ENCODE measurements at regions not wholly inside any gene's neighbourhood (a gene's known extent, or its start where the extent isn't known, plus 50 kb on each side); places are given as distances from the start of the nearest gene placed in this dataset.
"Not testable (repeated sequence)": the region's sequence is repeated elsewhere in the genome, so short reads cannot be mapped to it uniquely, and the experiment has no call there.

- Histone ChIP-seq H3K36me3 (ENCODE audit: insufficient read depth, low read length) (no peaks in the 10 kb centered on the region), H3K9me3 (ENCODE audit: low read length) (no peaks in the 10 kb centered on the region)
Measured at GRCh38 chrX:130467936-130468335, 66.1 kb downstream of the RBMX2 start.

GRCh38 chrX:130468395-130468923, 66.7 kb downstream of the RBMX2 start:
- Histone ChIP-seq H3K4me3 (ENCODE audit: low read length) (no peak overlapping the region), H3K27me3 (ENCODE audit: insufficient read depth, low read length) (peaks cover 4% of the 10 kb centered on the region), H3K4me1 (ENCODE audit: insufficient read depth, low read length) (no peaks in the 10 kb centered on the region), H3K36me3 (ENCODE audit: insufficient read depth, low read length) (no peaks in the 10 kb centered on the region), H2AFZ (ENCODE audit: low read depth, low read length) (no peak overlapping the region), H3K9me3 (ENCODE audit: low read length) (no peaks in the 10 kb centered on the region)

More at GRCh38 chrX:130467936-130468335, 66.1 kb downstream of the RBMX2 start:
- no peak overlapping the region for H2AFZ ChIP-seq (ENCODE audit: low read depth, low read length)
- no peaks in the 10 kb centered on the region for H3K4me1 ChIP-seq (ENCODE audit: insufficient read depth, low read length)
- peaks cover 4% of the 10 kb centered on the region for H3K27me3 ChIP-seq (ENCODE audit: insufficient read depth, low read length)
- H3K4me3 ChIP-seq (ENCODE audit: low read length): no peak overlapping the region

GRCh38 chrX:130482871-130483270, 81.1 kb downstream of the RBMX2 start:
- H3K36me3 ChIP-seq (ENCODE audit: insufficient read depth, low read length): no peaks in the 10 kb centered on the region
- H3K9me3 ChIP-seq (ENCODE audit: low read length): no peaks in the 10 kb centered on the region
- H3K4me1 ChIP-seq (ENCODE audit: insufficient read depth, low read length): no peaks in the 10 kb centered on the region
- peaks cover 7% of the 10 kb centered on the region for H3K27me3 ChIP-seq (ENCODE audit: insufficient read depth, low read length)
- H2AFZ ChIP-seq (ENCODE audit: low read depth, low read length): no peak overlapping the region
- no peak overlapping the region for H3K4me3 ChIP-seq (ENCODE audit: low read length)

- H3K27me3 ChIP-seq (ENCODE audit: insufficient read depth, low read length): peaks cover 11% of the 10 kb centered on the region
- no peaks in the 10 kb centered on the region for H3K9me3 ChIP-seq (ENCODE audit: low read length)
- no peaks in the 10 kb centered on the region for H3K4me1 ChIP-seq (ENCODE audit: insufficient read depth, low read length)
- no peak overlapping the region for H3K4me3 ChIP-seq (ENCODE audit: low read length)
- no peaks in the 10 kb centered on the region for H3K36me3 ChIP-seq (ENCODE audit: insufficient read depth, low read length)
- no peak overlapping the region for H2AFZ ChIP-seq (ENCODE audit: low read depth, low read length)
Measured at GRCh38 chrX:130485870-130486269, 84.1 kb downstream of the RBMX2 start.

- H3K9me3 ChIP-seq (ENCODE audit: low read length); H3K4me3 ChIP-seq (ENCODE audit: low read length); H2AFZ ChIP-seq (ENCODE audit: low read depth, low read length); H3K36me3 ChIP-seq (ENCODE audit: insufficient read depth, low read length); H3K27me3 ChIP-seq (ENCODE audit: insufficient read depth, low read length); H3K4me1 ChIP-seq (ENCODE audit: insufficient read depth, low read length): not testable (repeated sequence)
Measured at GRCh38 chrX:130495502-130495901, 93.7 kb downstream of the RBMX2 start.

GRCh38 chrX:130497531-130497930, 95.7 kb downstream of the RBMX2 start:
- no peaks in the 10 kb centered on the region for H3K27me3 ChIP-seq (ENCODE audit: insufficient read depth, low read length)
- no peaks in the 10 kb centered on the region for H3K4me1 ChIP-seq (ENCODE audit: insufficient read depth, low read length)
- H3K4me3 ChIP-seq (ENCODE audit: low read length): no peak overlapping the region
- H2AFZ ChIP-seq (ENCODE audit: low read depth, low read length): no peak overlapping the region
- no peaks in the 10 kb centered on the region for H3K36me3 ChIP-seq (ENCODE audit: insufficient read depth, low read length)
- H3K9me3 ChIP-seq (ENCODE audit: low read length): no peaks in the 10 kb centered on the region

GRCh38 chrX:130498653-130499274, 97.0 kb downstream of the RBMX2 start:
- H3K9me3 ChIP-seq (ENCODE audit: low read length): no peaks in the 10 kb centered on the region

GRCh38 chrX:130502016-130502570, 100.3 kb downstream of the RBMX2 start:
- no peak overlapping the region for H3K4me3 ChIP-seq (ENCODE audit: low read length)
- no peaks in the 10 kb centered on the region for H3K36me3 ChIP-seq (ENCODE audit: insufficient read depth, low read length)

More at GRCh38 chrX:130498653-130499274, 97.0 kb downstream of the RBMX2 start:
- Histone ChIP-seq H3K4me1 (ENCODE audit: insufficient read depth, low read length) (no peaks in the 10 kb centered on the region), H3K36me3 (ENCODE audit: insufficient read depth, low read length) (no peaks in the 10 kb centered on the region), H2AFZ (ENCODE audit: low read depth, low read length) (no peak overlapping the region), H3K4me3 (ENCODE audit: low read length) (no peak overlapping the region), H3K27me3 (ENCODE audit: insufficient read depth, low read length) (no peaks in the 10 kb centered on the region)

GRCh38 chrX:130504019-130504418, 102.2 kb downstream of the RBMX2 start:
- no peaks in the 10 kb centered on the region for H3K36me3 ChIP-seq (ENCODE audit: insufficient read depth, low read length)
- H3K4me3 ChIP-seq (ENCODE audit: low read length): no peak overlapping the region
- no peaks in the 10 kb centered on the region for H3K4me1 ChIP-seq (ENCODE audit: insufficient read depth, low read length)
- H3K9me3 ChIP-seq (ENCODE audit: low read length): no peaks in the 10 kb centered on the region
- no peak overlapping the region for H2AFZ ChIP-seq (ENCODE audit: low read depth, low read length)
- peaks cover 3% of the 10 kb centered on the region for H3K27me3 ChIP-seq (ENCODE audit: insufficient read depth, low read length)

More at GRCh38 chrX:130502016-130502570, 100.3 kb downstream of the RBMX2 start:
- Histone ChIP-seq H2AFZ (ENCODE audit: low read depth, low read length) (no peak overlapping the region), H3K4me1 (ENCODE audit: insufficient read depth, low read length) (no peaks in the 10 kb centered on the region), H3K9me3 (ENCODE audit: low read length) (no peaks in the 10 kb centered on the region), H3K27me3 (ENCODE audit: insufficient read depth, low read length) (peaks cover under 1% of the 10 kb centered on the region)

GRCh38 chrX:130507015-130507414, 105.2 kb downstream of the RBMX2 start:
- H2AFZ ChIP-seq (ENCODE audit: low read depth, low read length): no peak overlapping the region
- no peak overlapping the region for H3K4me3 ChIP-seq (ENCODE audit: low read length)
- H3K9me3 ChIP-seq (ENCODE audit: low read length): no peaks in the 10 kb centered on the region
- H3K36me3 ChIP-seq (ENCODE audit: insufficient read depth, low read length): no peaks in the 10 kb centered on the region
- no peaks in the 10 kb centered on the region for H3K4me1 ChIP-seq (ENCODE audit: insufficient read depth, low read length)
- peaks cover 3% of the 10 kb centered on the region for H3K27me3 ChIP-seq (ENCODE audit: insufficient read depth, low read length)

GRCh38 chrX:130512534-130512933, 110.7 kb downstream of the RBMX2 start:
- H3K4me3 ChIP-seq (ENCODE audit: low read length); H2AFZ ChIP-seq (ENCODE audit: low read depth, low read length); H3K36me3 ChIP-seq (ENCODE audit: insufficient read depth, low read length); H3K4me1 ChIP-seq (ENCODE audit: insufficient read depth, low read length); H3K9me3 ChIP-seq (ENCODE audit: low read length); H3K27me3 ChIP-seq (ENCODE audit: insufficient read depth, low read length): not testable (repeated sequence)

- Histone ChIP-seq H3K9me3 (ENCODE audit: low read length) (no peaks in the 10 kb centered on the region), H3K4me1 (ENCODE audit: insufficient read depth, low read length) (no peaks in the 10 kb centered on the region), H3K4me3 (ENCODE audit: low read length) (no peak overlapping the region)
Measured at GRCh38 chrX:130516123-130516522, 114.3 kb downstream of the RBMX2 start.

GRCh38 chrX:130523460-130524394, 121.9 kb downstream of the RBMX2 start:
- peak overlapping the region; percentile 41 for H3K4me3 ChIP-seq (ENCODE audit: low read length)
- H3K4me1 ChIP-seq (ENCODE audit: insufficient read depth, low read length): no peaks in the 10 kb centered on the region
- peak overlapping the region; percentile 40 for H2AFZ ChIP-seq (ENCODE audit: low read depth, low read length)
- H3K9me3 ChIP-seq (ENCODE audit: low read length): no peaks in the 10 kb centered on the region
- H3K36me3 ChIP-seq (ENCODE audit: insufficient read depth, low read length): no peaks in the 10 kb centered on the region
- no peaks in the 10 kb centered on the region for H3K27me3 ChIP-seq (ENCODE audit: insufficient read depth, low read length)

More at GRCh38 chrX:130516123-130516522, 114.3 kb downstream of the RBMX2 start:
- H3K27me3 ChIP-seq (ENCODE audit: insufficient read depth, low read length): peaks cover 3% of the 10 kb centered on the region
- no peak overlapping the region for H2AFZ ChIP-seq (ENCODE audit: low read depth, low read length)
- H3K36me3 ChIP-seq (ENCODE audit: insufficient read depth, low read length): no peaks in the 10 kb centered on the region

Data from neuron (in vitro differentiated cells).